ENCODE measurements at regions not wholly inside any gene's neighbourhood (a gene's known extent, or its start where the extent isn't known, plus 50 kb on each side); places are given as distances from the start of the nearest gene placed in this dataset.

DNA sequence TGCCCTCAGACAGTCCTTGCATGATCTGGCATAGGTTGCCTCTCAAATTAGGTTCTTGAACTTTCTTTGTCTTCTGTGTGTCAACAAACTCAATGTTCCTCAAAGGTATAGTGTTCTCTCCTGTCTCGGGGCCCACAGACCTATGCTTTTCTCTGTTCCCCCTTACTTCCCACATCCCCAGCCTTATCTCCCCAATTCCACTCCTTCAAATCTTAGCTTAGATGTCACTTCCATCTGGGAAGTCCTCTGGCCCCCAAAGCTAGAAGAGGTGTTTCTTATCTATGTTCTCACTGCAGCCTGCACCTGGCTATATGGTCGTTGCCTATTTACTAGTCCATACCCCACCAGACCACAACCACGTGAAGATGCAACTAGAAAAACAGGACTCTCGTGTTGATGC lies 134.6 kb upstream of the MYCN start:
- TF ChIP-seq, protein P1, sequence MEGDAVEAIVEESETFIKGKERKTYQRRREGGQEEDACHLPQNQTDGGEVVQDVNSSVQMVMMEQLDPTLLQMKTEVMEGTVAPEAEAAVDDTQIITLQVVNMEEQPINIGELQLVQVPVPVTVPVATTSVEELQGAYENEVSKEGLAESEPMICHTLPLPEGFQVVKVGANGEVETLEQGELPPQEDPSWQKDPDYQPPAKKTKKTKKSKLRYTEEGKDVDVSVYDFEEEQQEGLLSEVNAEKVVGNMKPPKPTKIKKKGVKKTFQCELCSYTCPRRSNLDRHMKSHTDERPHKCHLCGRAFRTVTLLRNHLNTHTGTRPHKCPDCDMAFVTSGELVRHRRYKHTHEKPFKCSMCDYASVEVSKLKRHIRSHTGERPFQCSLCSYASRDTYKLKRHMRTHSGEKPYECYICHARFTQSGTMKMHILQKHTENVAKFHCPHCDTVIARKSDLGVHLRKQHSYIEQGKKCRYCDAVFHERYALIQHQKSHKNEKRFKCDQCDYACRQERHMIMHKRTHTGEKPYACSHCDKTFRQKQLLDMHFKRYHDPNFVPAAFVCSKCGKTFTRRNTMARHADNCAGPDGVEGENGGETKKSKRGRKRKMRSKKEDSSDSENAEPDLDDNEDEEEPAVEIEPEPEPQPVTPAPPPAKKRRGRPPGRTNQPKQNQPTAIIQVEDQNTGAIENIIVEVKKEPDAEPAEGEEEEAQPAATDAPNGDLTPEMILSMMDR (IDR thresholded peaks at IDR 0.05; ENCODE audit: low read depth, low read length): no peak
- no peak for TF ChIP-seq EZH2phosphoT487 (IDR thresholded peaks at IDR 0.05; ENCODE audit: low read depth)

Measured in OCI-LY3 (cell line).